Omental fat pad (tissue), 3 donors: ENCODE measurements at regions not wholly inside any gene's neighbourhood (a gene's known extent, or its start where the extent isn't known, plus 50 kb on each side); places are given as distances from the start of the nearest gene placed in this dataset.

ENCODE experiments used
- ATAC-seq: fragments of 150-250 bp; one replicate; pipeline ENCODE4 v1.9.1; 2016; ENCODE audit warnings: mild to moderate bottlenecking, moderate library complexity; ENCODE audit not compliant: low FRiP score
- DNase-seq: peaks from one replicate; pipeline ENCODE4 v3.0.0-alpha.2; 2019; ENCODE audit warnings: low spot score
- TF ChIP-seq, protein P1 (sequence below), 3 donors: fragments of 450-650 bp; IDR thresholded peaks; one replicate each; pipeline ENCODE4 v1.5.1; 2016 to 2017; ENCODE audit warnings: antibody characterized with exemption in 3 of 3, mild to moderate bottlenecking in 3 of 3, moderate library complexity in 2 of 3

DNA sequence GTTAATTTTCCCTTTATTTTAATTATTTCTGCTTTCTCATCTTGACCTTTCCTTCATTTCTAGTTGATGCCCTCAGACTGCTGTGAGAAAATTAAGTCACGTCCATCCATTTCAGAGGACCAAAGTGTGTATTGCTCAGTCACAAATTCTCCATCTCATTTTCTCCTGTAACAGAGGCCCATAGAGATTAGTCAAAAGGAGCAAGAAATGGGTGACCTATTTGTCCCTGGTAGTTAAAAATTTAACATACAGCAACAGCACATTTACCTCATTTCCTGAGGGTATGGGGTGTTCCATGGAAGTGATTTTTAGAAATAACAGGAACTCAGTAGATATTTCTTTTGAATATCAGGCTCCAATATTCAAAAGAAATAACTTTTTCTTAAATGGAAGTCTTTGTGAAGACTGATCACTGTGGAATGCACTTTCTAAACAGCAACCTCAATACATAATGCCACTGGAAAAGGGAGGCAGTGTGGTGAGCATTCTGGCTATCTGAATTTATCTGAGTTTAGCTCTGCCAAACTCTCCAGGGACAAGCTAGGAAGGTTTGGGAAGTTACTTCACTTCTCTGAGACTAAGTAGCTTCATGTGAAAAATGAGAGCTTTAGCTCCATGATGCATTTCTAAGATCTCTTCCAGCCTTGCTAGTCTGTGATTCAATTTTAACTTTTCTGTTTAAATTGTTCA, 808.2 kb downstream of the SQOR start:
- ATAC-seq: no peak
- no peak for DNase-seq
- TF ChIP-seq, protein P1, sequence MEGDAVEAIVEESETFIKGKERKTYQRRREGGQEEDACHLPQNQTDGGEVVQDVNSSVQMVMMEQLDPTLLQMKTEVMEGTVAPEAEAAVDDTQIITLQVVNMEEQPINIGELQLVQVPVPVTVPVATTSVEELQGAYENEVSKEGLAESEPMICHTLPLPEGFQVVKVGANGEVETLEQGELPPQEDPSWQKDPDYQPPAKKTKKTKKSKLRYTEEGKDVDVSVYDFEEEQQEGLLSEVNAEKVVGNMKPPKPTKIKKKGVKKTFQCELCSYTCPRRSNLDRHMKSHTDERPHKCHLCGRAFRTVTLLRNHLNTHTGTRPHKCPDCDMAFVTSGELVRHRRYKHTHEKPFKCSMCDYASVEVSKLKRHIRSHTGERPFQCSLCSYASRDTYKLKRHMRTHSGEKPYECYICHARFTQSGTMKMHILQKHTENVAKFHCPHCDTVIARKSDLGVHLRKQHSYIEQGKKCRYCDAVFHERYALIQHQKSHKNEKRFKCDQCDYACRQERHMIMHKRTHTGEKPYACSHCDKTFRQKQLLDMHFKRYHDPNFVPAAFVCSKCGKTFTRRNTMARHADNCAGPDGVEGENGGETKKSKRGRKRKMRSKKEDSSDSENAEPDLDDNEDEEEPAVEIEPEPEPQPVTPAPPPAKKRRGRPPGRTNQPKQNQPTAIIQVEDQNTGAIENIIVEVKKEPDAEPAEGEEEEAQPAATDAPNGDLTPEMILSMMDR (IDR thresholded peaks at IDR 0.05): no peak

DNA sequence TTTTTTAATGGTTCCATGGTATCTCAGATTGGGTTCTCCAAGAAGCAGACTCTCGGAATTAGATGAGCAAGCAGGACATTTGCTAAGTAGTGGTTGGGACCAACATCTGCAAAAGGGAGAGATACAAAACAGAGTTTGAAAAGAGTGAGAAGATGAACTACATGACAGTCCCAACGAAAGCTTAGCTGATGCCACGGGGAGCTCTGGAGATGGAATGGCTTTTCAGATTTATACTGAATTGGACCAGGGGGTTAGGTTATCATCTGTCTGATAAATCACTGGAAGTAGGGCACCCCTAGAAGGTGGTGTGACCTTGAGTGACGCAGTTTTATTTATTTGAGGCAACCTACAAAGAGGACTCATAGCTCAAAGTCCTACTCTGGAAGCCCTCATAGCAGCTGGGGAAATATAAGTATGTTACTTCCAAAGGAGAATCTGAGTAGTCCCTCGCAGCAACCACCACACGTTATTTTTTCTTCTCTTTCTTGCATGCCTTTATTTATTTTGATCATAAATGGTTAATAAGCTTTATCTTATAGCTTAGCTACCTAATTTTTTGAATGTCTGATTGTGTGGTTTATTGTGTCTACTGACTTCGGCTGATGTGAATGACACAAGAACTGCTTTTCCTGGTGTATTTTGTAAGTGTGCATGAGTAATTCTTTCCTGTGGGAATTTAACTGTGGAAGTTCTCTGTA, 815.4 kb downstream of the SQOR start:
- no peak for DNase-seq
- TF ChIP-seq, protein P1 (IDR thresholded peaks at IDR 0.05): no peak
- ATAC-seq: no peak

DNA sequence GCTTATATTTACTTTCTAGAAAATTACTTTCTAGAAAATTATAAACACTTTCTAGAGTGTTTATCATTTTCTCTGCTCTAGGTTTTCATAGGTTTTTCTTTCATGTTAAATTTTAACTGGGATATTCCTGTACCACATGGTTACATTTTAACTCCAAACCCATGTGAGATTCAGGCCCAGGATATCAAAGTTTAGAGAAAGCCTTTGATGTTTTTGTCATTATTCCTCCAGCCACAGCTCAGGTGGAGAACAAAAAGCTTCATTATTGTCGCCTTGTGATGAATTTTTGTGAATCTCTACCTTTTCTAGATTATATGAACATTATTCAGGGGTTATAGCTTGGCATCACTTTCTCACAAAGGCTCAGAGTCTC, 816.0 kb downstream of the SQOR start:
- DNase-seq: no peak
- no peak for ATAC-seq
- TF ChIP-seq, protein P1 (IDR thresholded peaks at IDR 0.05): no peak

DNA sequence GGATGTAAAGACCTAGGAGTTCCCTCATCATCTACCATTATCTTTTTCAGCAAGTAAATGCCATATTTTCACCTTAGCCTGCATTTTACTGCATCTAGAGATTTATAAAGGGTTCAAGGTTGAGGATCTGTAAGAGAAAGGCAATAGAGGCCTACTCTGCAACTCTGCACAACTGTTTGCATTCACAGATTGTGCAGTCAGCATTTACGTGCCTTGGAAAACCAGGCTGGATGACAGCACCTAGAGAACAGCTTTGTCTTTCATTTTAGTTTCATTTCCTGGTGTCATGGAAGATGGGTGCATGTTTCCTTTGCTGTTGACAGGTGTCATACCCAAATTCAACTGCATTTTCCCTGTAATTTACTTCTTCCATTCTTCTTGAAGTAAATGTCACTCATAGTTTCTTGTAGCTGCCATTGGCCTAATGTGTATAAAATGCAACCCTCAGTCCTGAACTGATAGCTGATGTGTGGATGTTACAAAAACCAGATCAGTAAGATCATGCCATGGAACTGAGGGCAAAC, 817.5 kb downstream of the SQOR start:
- TF ChIP-seq, protein P1 (IDR thresholded peaks at IDR 0.05): no peak
- no peak for ATAC-seq
- DNase-seq: no peak

DNA sequence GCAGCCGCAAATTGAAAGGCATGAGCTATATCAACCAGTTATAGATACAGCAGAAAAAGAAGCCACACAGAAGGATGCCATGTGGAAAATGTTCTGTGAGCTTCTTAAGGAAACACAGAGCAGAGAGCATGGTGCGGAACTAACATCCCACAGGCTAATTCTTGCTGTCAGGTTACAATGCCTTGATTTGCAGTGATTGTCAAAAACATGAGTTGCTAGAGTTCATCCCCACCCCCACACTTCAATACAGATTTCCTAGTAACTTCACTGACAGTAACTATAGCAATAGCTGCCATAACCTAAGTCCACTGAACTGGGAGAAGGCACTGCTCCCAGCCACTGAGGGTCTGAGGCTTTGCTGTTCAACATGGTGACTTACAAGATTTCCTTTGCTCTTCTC, 821.6 kb downstream of the SQOR start:
- ATAC-seq: no peak
- TF ChIP-seq, protein P1 (IDR thresholded peaks at IDR 0.05): no peak
- DNase-seq: no peak

DNA sequence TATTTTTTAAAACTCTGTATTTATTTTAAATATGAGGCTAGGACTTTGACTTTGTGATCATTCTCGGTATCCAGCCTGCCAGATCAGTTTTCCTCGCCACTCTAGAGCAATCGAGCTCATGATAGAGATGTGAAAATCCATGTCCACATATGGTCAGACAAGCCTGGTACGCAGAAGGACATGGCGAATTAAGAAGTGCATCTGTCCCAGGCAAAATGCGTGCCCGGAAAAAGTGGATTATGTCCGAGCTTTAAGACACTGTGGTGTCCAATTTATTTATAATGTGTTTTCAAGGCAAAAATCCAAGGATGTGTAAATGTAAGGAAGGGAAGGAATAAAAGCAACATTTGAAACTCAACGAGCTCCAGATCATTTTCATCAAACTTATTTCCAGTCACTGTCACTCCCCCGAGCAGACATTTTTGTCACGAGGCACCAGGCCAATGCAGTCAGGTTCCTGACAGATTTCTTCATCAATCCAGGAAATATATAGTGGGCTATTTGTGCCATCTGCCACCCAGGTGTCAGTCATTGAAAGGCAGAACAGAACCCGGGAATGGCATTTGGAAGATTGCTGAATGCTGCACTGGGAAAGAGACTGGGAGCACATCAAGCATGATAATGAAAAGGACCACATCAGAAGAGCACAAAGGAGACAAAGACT, 825.7 kb downstream of the SQOR start:
- DNase-seq: no peak
- ATAC-seq: no peak
- TF ChIP-seq, protein P1 (IDR thresholded peaks at IDR 0.05): no peak
